Left kidney (tissue), 1 donor: ENCODE measurements at regions not wholly inside any gene's neighbourhood (a gene's known extent, or its start where the extent isn't known, plus 50 kb on each side); places are given as distances from the start of the nearest gene placed in this dataset.

Source experiments
- DNase-seq: peaks from one replicate; pipeline ENCODE4 v3.0.0-alpha.2; 2013

DNA sequence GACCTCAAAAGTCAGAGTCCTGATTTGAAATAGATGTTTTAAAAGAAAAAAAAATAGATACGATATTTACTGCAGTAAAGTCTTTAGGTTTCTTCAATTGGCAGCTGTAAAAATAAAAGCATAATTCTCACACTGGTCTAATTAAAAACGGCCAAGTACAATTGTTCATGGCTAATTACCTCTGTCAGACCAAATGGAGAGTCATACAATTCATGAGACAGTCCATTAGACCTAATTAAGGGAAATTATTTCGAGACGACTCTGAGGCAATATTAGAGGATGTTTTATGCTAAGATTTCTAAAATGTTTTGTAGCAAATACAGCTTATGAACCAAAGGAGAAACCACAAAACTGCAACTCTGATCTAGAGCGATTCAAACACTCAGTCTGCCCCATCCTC is 131.3 kb downstream of the PHLDA1 start:
- no peak for DNase-seq

DNA sequence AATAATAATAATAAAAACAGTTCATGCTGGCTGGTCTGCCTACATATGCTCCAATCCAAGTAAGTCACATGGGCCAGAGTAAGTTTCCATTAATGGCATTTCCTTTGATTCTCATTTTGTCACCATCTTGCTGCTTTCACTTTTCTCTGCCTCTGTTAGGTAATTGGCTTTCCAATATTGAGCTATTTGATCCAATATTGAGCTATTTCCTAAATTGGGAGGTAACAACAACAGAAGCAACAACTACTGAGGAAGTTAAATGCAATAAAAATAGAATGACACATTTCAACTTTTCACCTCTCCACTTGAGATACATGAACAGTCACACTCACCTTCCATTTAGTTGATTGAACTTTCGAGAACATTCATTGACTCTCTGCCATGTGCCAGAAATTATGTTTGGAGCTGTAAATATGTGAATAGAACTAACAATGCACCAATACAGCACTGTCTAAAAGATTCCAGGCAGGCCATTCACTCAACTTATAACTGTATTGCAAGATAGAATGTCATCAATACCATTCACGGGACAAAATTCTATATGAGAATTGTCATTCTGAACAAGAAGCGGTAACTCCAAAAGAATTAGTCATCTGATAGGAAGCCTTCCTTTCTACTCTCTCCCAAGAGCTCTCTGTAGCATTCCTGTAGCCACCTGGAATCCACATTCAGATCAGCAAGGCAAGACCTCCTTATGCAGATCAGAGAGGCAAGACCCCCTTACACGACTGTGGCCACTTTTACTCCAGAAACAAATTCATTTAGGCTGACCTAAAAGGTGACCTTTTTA is 136.4 kb downstream of the PHLDA1 start:
- DNase-seq = no peak

DNA sequence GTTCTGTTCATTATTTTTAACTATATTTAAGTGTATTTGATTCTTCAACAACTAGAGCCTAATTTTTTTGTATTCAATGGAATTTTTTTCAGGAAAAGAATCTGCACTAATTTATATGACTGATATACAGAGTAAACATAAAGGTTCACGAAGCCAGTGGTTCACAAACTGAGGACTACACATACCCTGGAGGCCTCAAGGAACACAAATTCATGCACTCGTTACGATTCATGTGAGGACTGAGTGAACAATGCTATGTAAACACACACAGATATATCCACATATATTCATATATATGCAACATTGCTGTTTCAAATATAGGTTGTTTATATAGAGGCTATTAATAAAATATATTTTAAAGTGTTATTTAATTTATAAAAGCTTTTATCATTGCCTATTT is 137.8 kb downstream of the PHLDA1 start:
- DNase-seq = no peak

DNA sequence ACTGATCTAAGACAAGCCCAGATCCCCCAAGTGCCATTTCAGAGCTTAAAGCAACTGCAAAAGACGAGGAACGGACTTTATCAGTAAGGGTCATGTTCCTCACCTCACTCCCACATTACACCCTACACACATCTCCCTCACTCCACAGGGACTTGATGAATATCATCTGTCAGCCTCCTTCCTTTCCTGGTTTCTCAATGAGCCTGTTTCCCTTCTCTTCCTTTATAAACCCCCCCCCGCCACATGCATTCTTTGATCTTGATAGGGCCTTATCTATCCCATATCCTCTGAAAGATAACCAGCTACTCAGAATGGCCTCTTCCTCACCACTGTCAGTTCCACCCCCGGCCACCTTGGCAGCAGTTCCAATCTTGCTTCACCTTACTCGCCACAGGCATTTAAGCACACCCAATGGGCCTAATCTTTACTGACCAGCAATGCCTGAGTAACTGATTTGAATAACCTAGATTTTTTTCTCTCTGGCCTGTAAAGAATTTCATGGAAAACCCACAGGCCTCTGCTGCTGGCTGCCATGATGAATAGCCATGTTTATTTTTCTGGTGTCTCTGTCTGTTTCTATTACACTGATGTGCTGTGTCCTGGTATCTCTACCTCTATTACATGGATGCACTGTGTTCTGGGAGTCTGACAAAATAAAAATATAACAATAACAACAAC is 138.7 kb downstream of the PHLDA1 start:
- no peak for DNase-seq

DNA sequence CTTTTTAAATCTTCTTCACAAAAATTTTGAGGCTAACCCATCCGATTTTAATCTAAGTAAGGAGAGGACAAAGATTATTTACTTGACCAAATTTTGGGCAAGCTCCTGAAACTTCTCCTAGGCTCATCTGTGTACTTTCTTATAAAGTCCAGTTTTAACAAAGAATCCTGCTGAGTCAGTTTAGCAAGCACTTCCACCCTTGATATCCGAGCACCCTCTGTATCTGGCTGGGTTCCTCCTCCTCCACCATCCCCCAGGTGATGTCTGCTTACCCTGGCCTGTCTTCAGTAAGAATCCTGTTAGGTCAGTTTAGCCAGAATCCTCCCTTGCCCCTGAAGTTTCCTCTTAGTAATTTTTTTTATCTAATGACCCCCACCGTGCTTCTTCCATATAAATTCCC is 140.5 kb downstream of the PHLDA1 start:
- no peak for DNase-seq

DNA sequence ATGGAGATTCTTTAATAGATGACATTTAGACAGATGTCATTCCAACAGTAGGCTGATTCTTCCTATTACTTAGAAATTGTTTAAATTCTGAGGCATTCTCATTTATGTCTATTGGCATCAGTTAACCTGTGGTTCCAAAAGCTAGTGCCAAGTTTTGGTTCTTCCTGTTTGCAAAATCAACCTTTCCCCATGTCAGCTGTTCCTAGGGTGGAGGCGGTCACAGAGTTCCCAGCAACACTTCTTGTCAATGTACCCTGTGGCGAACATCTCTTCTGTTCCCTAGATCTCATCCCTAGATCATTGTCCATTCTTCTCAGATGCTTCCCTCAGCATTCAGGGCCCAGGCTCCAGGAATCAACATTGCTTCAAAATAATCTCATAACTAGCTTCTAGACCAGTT is 140.9 kb downstream of the PHLDA1 start:
- no peak for DNase-seq

DNA sequence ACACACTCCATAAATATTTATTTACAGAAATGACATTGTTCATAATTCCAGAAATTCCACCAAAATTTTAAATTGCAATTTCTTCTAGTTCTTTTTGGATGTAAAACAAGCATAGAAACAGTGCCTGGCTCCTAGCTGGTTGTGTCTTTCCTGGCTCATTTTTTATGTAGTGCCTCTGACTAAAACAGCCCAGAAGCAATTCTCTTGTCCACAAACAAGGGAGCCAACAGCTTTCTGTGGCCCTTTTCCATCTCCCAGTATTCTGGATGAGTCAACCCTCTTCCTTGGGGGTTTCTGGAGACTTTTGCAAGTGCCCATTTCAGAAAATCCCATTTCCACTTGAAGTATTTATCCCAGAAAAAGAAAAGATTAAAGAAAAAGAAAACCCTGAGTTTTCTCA is 141.4 kb downstream of the PHLDA1 start:
- DNase-seq = no peak

DNA sequence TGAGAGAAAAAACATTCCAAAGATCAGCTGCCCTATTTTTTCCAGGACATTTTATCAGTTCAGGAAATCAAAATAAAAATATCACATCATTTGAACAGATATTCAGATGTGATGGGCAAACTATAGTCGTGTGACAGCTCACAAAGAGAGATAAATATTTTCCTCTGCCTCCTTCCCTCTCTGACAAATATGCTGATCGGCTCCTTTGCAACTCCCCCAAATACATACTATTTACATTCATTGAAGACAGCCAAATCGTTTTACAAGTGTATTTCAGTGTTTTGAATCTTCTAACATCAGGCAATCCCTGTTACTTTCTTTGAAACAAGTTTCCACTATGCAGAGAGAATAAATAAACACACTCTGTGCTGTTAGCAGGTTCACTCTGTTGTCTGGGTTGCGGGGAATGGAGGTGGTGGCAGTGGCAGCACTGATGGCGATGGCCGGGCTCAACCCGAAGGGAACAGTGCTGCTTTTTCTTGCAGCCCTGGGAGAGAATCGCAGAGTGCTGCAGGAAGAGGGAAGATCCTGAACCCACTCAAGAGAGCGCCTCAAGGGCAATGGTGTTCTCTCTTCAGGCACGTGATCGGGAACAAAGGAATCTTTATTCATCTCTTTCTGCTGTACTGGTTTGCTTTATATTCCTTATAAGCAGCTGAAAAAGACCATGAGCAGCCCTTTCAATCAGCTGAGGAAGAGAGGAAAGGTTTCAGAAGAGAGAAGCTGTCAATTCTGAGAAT is 142.5 kb downstream of the PHLDA1 start:
- no peak for DNase-seq

DNA sequence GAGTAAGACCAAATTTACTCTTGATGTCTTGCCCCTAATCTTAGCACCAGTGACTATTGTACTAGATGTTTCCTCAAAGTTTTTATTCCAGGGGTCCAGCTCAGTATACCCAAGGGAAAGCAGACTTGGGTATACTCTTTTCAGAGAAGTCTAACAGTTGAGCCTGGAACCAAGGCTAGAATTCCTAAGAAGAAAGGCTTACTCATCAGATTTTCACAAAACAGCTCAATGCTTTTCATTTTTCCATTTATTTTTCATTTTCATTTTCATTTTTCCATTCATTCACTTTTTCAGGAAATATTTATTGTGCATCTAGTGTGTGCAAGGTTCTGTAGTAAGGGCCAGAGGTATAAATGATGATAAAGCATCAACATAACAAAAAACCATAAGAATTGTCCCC is 143.2 kb downstream of the PHLDA1 start:
- DNase-seq = no peak

DNA sequence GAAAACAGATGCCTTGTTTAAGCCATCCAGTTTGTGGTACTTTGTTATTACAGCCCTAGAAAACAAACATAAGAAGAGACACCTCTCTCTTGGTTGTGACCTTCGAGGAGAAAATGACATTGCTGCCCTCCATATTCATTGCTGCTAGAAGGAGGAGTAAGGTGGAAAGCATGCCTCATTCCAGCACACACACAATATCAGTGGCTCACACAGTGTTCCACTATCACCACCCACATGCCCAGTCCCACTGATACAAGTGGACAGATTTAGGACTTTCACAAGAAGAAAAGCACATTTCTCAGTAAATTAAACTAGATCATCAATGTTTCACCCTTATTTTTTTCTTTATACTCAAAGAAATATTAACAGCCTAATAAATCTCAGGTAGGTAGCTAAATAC is 143.6 kb downstream of the PHLDA1 start:
- DNase-seq = no peak

DNA sequence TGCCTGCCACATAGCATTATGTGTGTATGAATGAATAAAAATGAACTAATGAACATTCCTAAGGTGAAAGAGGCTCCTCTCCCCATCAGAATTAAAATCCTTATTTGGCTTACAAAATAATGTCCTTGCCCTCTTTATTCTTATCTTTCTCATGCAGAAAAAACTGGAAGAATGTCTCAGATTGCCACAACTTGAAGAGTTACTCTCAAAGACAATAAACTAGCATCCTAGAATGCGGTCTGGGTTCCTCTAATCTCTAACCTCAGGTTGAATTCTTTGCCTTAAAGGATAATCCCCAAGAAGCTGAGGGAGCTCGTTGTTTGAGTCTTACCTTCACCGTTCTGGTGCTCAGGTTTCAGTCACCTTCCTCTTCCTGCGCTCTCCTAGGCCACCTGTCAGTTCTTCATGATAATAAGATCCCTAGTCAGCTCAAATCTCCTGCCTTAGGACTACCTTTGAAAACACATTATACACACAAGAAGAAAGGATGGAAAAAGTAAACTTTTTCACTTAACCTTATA is 147.1 kb downstream of the PHLDA1 start:
- no peak for DNase-seq

DNA sequence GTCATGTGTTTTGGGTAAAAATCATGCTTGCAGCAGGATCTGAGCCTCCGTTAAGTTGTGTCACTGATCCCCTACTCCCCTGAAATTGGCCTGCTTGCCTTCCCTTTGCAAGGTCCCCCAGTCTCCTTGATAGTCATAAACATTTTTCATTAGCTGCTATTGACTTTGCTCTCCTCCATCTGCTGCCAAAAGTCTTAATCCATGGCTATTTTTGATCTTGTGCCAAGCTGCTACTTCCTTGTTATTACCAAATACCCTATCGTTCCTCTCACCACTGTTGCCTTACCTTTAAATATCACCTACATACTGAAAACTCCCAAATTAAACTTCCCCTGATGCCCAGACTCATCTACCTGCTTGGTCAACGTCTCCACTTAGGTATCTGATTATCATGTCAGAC is 148.3 kb downstream of the PHLDA1 start:
- DNase-seq = no peak

DNA sequence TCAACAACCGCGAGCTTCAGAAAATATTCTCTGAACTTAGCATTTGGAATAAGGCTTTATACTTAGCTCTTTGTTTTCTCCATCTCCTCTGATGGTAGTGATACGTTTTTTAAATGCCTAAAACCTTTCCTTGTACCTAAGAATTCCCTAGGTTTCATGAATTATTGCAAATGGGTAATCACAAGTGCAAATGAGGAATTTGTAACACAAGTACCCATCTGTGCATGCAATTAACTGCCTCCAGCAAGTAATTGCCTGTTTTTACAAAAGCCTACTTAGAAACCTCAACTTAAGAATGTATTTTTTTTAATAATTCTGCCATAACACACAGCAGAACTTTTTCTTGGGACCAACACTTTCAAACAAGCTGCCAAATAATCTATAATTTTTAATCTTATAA is 149.2 kb downstream of the PHLDA1 start:
- no peak for DNase-seq

DNA sequence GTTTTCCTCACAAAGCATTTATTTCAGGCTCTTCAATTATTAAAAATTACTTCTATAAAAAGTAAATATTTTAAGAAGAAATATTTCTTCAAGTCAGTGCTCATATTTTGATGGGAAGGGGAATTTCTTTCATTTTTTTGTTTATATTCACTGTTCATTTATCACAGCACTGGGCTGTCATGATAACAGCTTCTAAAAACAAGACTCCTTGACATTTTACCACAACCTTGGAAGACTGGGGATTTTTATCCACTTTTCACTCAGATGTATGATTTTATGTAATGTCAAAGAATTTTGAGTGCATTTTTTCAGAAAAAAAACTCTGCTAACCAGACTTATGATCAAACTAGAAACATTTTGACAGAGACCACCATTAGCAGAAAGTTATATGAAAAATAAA is 149.7 kb downstream of the PHLDA1 start:
- no peak for DNase-seq

DNA sequence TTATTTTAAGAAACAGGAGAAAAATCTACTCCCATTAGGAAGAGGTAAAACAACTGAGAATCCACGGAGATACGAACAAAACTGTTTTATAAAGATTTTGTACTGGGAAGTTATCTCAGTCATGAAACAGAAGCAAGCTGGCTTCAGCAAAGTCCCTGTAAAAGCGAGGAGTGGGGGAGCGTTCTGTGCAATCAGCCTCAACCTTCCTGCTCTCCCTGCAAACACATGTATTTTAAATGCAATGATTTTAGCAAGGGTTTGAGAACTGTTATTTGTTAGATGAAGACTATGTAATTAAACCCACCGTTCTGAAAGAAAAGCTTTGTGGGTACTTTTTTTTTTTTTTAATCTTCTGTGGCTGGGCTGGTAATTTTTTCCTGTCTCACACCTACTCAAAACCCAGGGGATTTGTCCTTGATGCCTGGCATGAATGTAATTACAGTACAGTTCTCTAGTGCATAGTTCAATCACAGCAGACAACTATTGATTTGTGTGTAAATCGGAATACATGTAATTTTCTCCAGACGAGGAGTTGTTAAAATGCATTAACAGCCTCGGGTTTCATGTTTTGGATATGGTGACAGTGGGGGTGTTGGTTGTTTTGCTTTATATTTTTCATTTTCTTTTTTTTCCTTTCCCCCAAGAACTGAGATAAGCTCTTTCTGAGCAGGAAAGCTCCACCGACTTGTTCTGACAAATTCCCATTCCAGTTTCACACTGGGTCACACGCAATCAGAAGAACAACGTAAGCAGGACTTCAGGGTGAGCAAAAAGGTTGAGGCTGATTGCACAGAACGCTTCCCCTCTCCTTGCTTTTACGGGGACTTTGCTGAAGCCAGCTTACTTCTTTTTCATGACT is 153.6 kb downstream of the PHLDA1 start:
- DNase-seq = peak; percentile 32

DNA sequence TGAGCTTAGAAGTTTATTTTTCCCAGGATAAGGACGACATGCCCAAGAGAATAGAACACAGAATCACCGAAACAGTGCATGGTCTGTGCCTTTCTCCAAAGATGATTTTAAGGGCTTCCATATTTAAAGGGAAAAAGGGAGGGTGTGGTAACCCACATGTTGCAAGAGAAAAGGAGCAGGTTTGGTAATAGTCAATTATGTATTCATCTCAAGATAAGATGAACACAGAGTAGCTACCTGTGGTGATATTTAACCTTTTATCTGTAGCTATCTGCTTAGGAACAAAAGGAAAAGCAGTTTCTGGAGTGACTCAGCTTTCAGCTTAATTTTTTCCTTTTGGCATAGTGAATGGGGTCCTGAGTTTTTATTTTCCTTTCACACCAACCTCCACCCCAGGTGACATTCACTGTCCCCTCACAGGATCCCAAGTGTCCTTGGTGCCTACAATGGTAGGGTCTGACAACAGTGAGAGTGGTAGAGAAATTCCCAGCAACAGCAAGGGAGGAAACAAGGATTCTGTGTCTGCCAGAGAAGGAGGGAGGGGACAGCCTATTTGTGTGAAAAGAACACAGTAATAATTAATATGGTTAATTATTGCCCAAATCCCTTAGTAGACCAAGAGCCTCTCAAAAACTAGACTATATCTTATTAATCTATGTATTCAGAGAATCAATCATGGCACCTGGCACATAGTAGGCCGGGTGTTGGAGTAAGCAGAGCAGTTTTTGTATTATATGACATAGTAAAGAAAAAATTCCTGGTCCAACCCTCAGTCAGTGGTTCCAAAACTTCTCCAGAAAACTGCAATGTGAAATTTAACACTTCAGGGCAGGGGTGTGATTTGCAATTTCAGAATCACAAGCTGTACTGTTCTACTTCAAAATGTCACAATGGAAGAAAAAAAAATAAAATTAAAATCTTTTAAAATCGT is 154.5 kb downstream of the PHLDA1 start:
- DNase-seq = peak; percentile 22

DNA sequence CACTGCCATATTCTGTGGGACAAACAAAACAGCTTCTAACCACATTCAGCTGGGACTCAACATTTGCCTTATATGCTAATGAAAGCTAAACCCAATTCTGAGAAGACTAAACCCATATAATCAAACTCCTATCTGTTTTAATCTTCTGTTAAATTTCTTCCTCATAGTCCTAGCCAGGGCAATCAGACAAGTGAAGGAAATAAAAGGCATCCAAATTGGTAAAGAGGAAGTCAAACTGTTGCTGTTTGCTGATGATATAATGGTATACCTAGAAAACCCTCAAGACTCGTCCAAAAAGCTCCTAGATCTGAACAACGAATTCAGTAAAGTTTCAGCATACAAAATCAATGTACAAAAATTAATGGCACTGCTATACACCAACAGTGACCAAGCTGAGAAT is 157.1 kb downstream of the PHLDA1 start:
- no peak for DNase-seq

DNA sequence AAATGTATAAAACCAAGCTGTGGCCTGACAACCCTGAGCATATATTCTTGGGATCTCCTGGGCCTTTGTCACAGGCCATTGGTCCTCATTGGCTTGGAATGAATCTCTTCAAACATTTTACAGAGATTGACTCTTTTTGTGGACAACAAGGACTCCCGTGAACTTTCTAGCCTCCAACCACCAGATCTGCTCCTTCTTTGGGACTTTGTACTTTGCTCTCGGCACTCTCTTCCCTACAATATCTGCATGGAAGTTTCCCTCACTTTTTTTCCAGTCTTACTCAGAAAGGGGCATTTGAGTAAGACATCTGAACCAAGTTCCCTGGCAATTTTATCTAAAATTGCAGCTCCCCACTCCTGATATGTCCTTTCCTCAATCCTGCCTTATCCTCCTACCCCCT is 158.8 kb downstream of the PHLDA1 start:
- no peak for DNase-seq

DNA sequence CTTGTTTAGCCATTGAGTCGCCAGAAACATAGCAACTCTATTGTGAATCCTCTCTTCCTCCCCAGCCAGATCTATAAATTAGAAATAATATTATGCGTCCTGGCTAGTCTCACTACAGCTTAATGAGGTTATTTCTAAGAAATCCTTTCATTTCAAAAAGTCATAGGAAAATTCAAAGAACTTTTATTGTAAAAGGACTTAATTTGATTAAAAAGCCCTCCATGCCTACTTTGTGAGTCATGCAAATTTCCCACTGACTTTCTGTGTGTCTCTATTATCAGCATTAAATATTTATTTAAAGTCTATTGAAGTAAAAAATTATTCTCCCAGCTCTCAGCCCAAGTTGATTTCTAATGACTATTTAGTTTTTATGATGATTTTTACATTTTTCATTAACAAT is 160.7 kb downstream of the PHLDA1 start:
- no peak for DNase-seq

DNA sequence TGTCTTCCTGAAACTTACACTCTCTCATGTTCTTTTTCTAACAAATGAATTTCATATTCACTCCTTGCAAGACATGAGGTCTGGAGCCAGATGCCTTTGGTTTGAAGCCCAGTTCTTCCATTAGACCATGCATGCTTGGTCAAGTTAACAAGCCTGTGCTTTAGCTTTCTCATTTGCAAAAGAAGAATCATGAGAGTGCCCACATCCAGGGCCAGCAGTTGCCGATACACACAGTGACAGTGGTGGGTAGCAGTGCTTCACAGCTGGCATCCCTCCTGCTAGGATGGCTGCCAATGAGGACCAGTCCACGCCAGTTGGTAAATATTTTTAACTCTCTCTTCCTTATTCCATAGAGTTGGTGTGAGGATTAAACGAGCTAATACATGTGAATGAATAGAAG is 163.1 kb downstream of the PHLDA1 start:
- no peak for DNase-seq

DNA sequence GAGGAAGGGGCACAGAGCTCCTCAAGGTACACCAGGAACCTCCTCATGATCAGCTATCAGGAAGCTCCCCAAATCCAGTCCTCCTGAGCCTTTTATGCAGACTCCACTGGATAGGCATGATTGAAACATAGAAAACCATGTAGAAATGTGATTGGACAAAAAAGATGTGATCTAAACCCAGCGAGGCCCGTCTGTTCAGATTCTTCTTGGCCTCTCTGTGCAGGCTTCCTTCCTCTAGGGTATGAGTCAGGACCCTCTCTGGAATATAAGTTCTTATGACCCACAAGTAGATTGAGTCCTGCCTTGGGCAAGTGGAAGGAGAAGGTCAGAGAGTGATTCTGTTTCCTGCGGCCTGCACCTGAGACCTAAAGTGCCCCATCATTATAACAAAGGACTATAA is 166.3 kb downstream of the PHLDA1 start:
- no peak for DNase-seq
